Calu3 (cell line): ENCODE measurements at regions not wholly inside any gene's neighbourhood (a gene's known extent, or its start where the extent isn't known, plus 50 kb on each side); places are given as distances from the start of the nearest gene placed in this dataset.
"Not testable (repeated sequence)": the region's sequence is repeated elsewhere in the genome, so short reads cannot be mapped to it uniquely, and the experiment has no call there.

ENCODE experiments used
- BruUV-seq: library from RNA; stranded (reverse); fragments of 400-500 nt; replicated peaks from 2 replicates; lab custom pipeline; 2021; lab: Mats Ljungman, UMichigan
- CTCF ChIA-PET: fragments of 300-600 bp; sonication (Branson Sonifier 250); formaldehyde crosslinking; loops from one replicate; lab custom pipeline; 2022; ENCODE audit warnings: antibody characterized with exemption; lab: Charles Lee
- DNase-seq: peaks from one replicate; pipeline ENCODE4 v3.0.0; 2022
- H3K27ac Mint-ChIP-seq: one replicate; pipeline ENCODE4 v1.8.0; 2022; ENCODE audit warnings: mixed read lengths; ENCODE audit not compliant: unreplicated experiment
- H3K27me3 Mint-ChIP-seq: one replicate; pipeline ENCODE4 v1.8.0; 2022; ENCODE audit warnings: mixed read lengths; ENCODE audit not compliant: unreplicated experiment
- H3K36me3 Mint-ChIP-seq: one replicate; pipeline ENCODE4 v1.8.0; 2022; ENCODE audit warnings: mild to moderate bottlenecking, moderate library complexity, mixed read lengths; ENCODE audit not compliant: insufficient read depth, unreplicated experiment
- H3K4me1 Mint-ChIP-seq: one replicate; pipeline ENCODE4 v1.8.0; 2022; ENCODE audit warnings: mild to moderate bottlenecking, low read depth, mixed read lengths; ENCODE audit not compliant: unreplicated experiment
- H3K4me3 Mint-ChIP-seq: one replicate; pipeline ENCODE4 v1.8.0; 2022; ENCODE audit warnings: mild to moderate bottlenecking, low read depth, moderate library complexity, mixed read lengths; ENCODE audit not compliant: unreplicated experiment
- H3K9me3 Mint-ChIP-seq: one replicate; pipeline ENCODE4 v1.8.0; 2022; ENCODE audit warnings: low read depth, mixed read lengths; ENCODE audit not compliant: unreplicated experiment
- CTCF ChIP-seq: fragments of 200-600 bp; IDR thresholded peaks from one replicate; pipeline ENCODE4 v1.8.0; 2022; ENCODE audit warnings: antibody characterized with exemption; ENCODE audit not compliant: unreplicated experiment
- intact Hi-C: fragments of 100-400 bp; cut with micrococcal nuclease; formaldehyde crosslinking; loops from one replicate; pipeline ENCODE4 v1.10.0; 2022; ENCODE audit not compliant: unreplicated experiment

- no peak for DNase-seq
- intact Hi-C loops: no loop called here
- CTCF ChIA-PET: no interaction called here
- TF ChIP-seq CTCF: no peak
- Mint-ChIP-seq H3K9me3 (peaks cover 6% of the 10 kb centered on the region), H3K27ac (no peak overlapping the region), H3K36me3 (peaks cover 9% of the 10 kb centered on the region), H3K4me1 (peaks cover 17% of the 10 kb centered on the region), H3K27me3 (no peaks in the 10 kb centered on the region), H3K4me3 (no peak overlapping the region)
- no TSS peak for BruUV-seq
These were observed 110.1 kb downstream of the TMEM167A start for GRCh38 chr5:82967072-82967471.

- no peak for DNase-seq
- no peak for TF ChIP-seq CTCF
- H3K27me3 Mint-ChIP-seq: no peaks in the 10 kb centered on the region
- no peak overlapping the region for H3K4me3 Mint-ChIP-seq
- CTCF ChIA-PET: no interaction called here
- H3K9me3 Mint-ChIP-seq: peaks cover 9% of the 10 kb centered on the region
- intact Hi-C loops: no loop called here
- BruUV-seq: no TSS peak
- H3K27ac Mint-ChIP-seq: no peak overlapping the region
- H3K4me1 Mint-ChIP-seq: no peaks in the 10 kb centered on the region
- no peaks in the 10 kb centered on the region for H3K36me3 Mint-ChIP-seq
These were observed 117.7 kb downstream of the TMEM167A start for GRCh38 chr5:82959466-82959865.

- no TSS peak for BruUV-seq
- Mint-ChIP-seq H3K27ac (no peak overlapping the region), H3K4me1 (no peaks in the 10 kb centered on the region)
These were observed 120.6 kb downstream of the TMEM167A start for GRCh38 chr5:82956600-82956999.

GRCh38 chr5:82952326-82952725 is 124.9 kb downstream of the TMEM167A start:
- H3K4me1 Mint-ChIP-seq: no peaks in the 10 kb centered on the region
- peaks cover 8% of the 10 kb centered on the region for H3K9me3 Mint-ChIP-seq
- CTCF ChIA-PET: interaction anchor here (0.6 kb wide), 1 partner anchor 564 kb away, joined by 7 read pairs; no protein-coding TSS in a partner anchor
- H3K4me3 Mint-ChIP-seq: no peak overlapping the region
- H3K27ac Mint-ChIP-seq: no peak overlapping the region
- H3K36me3 Mint-ChIP-seq: no peaks in the 10 kb centered on the region
- intact Hi-C loops: no loop called here
- no peaks in the 10 kb centered on the region for H3K27me3 Mint-ChIP-seq
- BruUV-seq: no TSS peak
- DNase-seq: no peak
- no peak for TF ChIP-seq CTCF

More at GRCh38 chr5:82956600-82956999, 120.6 kb downstream of the TMEM167A start:
- no peak overlapping the region for H3K4me3 Mint-ChIP-seq
- no peak for TF ChIP-seq CTCF
- intact Hi-C loops: no loop called here
- CTCF ChIA-PET: no interaction called here
- no peak for DNase-seq
- no peaks in the 10 kb centered on the region for H3K36me3 Mint-ChIP-seq
- H3K27me3 Mint-ChIP-seq: no peaks in the 10 kb centered on the region
- H3K9me3 Mint-ChIP-seq: peaks cover 9% of the 10 kb centered on the region

- BruUV-seq, CTCF ChIA-PET, H3K36me3 Mint-ChIP-seq, H3K27ac Mint-ChIP-seq, H3K27me3 Mint-ChIP-seq, H3K4me1 Mint-ChIP-seq, H3K4me3 Mint-ChIP-seq, DNase-seq, intact Hi-C loops: not testable (repeated sequence)
- H3K9me3 Mint-ChIP-seq: peaks cover 10% of the 10 kb centered on the region
These were observed 132.9 kb downstream of the TMEM167A start for GRCh38 chr5:82944267-82944666.
